ENCODE measurements at regions not wholly inside any gene's neighbourhood (a gene's known extent, or its start where the extent isn't known, plus 50 kb on each side); places are given as distances from the start of the nearest gene placed in this dataset.

DNA sequence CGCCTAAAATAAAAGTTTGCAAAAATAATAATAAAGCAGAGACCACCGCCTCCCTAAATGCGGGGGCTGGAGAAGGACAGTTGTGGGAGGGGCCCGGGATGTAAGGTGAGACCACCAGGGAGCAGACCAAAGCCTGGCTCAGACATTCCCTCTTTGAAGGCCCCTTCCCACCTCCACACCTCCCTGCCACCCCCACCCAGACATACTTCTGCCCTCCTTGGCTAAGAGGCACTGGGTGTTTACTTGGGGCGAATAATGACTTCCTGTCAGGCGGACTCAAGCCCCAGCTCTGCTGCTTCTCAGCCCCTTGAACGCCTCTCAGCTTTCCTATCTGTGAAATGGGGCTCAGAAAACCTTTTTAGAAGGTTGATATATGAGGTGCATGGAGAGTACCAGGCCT lies 58.8 kb upstream of the GGTA1 start:
- TF ChIP-seq CTCF (IDR thresholded peaks at IDR 0.05; ENCODE audit: low read depth, low read length), result no peak
- no peak for DNase-seq (ENCODE audit: low read depth in 2 of 2)
- no peak overlapping the region for H3K4me3 ChIP-seq (replicated peaks in 1 of 2; ENCODE audit: low read depth in 2 of 2, low read length in 2 of 2)

GRCh38 chr9:121559183-121559582 lies 59.5 kb upstream of the GGTA1 start:
- no peak overlapping the region for H3K4me3 ChIP-seq (replicated peaks in 1 of 2; ENCODE audit: low read depth in 2 of 2, low read length in 2 of 2)
- peak; percentile 38 to 71 for DNase-seq (ENCODE audit: low read depth in 2 of 2)
- TF ChIP-seq CTCF (IDR thresholded peaks at IDR 0.05; ENCODE audit: low read depth, low read length), result no peak

DNA sequence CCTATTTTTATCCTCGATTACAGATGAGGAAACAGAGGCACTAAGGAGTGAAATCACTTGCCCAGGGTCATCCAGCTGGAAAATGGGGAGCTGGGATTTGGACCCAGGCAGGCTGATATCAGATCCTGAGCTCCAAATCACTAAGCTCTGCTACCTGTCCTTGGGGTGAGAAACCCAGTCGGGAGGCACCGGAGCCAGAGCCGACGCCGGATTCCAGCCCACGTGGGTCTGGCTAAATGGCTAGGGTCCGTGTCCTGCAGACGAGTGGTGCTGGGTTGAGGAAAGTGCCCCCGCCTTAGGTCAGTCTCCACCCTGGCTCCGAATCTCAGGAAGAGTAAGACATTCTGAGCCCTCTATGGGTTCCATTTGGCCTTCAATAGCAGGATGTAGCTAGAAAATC lies 61.3 kb upstream of the GGTA1 start:
- no peak overlapping the region for H3K4me3 ChIP-seq (replicated peaks in 1 of 2; ENCODE audit: low read depth in 2 of 2, low read length in 2 of 2)
- no peak for DNase-seq (ENCODE audit: low read depth in 2 of 2)
- no peak for TF ChIP-seq CTCF (IDR thresholded peaks at IDR 0.05; ENCODE audit: low read depth, low read length)

DNA sequence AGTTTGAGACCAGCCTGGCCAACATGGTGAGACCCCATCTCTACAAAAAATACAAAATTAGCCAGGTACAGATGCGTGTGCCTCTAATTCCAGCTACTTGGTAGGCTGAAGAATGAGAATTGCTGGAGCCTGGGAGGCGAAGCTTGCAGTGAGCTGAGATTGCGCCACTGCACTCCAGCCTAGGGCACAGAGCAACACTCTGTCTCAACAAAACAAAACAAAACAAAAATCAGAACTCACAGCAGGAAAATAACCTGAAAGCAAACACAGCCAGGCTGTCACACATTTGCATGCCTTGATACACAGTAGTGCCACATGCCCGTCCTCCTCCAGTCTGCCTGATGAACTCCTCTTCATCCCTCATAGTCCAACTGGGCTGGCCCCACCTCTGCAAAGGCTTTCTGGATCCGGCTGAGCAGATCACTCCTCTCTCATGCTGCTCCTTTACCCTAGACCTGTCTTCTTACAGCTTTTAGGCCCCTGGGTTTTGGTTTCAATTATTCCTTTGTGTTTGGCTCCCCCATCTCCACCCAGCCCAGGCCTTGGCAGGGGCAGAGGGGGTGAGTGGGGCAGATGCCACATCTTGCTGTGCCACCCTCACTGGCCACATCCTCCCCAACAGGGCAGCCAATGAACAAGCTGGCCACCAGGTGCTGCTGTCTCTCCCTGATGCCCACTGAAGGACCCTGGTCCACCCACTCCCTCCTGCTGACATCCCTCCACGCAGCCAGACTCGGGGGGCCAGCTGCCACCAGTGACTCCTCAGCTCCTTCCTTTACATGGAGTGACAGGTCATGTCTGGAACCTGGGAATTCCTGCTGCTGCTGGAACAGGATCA lies 62.0 kb upstream of the GGTA1 start:
- DNase-seq (ENCODE audit: low read depth in 2 of 2), result peak in 1 of 2 donors; percentile 27
- TF ChIP-seq CTCF (IDR thresholded peaks at IDR 0.05; ENCODE audit: low read depth, low read length), result no peak
- H3K4me3 ChIP-seq (replicated peaks in 1 of 2; ENCODE audit: low read depth in 2 of 2, low read length in 2 of 2), result no peak overlapping the region

GRCh38 chr9:121562301-121562700 lies 62.7 kb upstream of the GGTA1 start:
- no peak overlapping the region for H3K4me3 ChIP-seq (replicated peaks in 1 of 2; ENCODE audit: low read depth in 2 of 2, low read length in 2 of 2)
- TF ChIP-seq CTCF (IDR thresholded peaks at IDR 0.05; ENCODE audit: low read depth, low read length), result no peak
- no peak for DNase-seq (ENCODE audit: low read depth in 2 of 2)

DNA sequence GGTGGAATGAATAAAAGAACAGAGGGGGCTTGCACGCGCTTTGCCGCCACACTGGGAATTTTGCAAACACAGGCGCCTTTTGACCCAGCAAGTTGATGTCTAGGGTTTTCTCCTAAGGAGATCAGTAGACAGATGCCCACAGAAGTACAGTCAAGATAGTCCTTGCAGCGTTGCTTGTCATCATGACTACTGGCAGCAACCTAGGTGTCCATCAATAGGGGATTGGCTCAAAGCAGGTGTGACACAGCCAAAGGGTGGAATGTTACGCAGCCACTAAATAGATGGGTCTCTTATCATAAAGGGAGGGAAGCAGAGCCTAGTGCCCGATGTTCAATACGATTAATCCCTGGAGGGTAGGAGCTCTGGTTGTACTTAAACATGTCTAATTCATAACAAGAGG lies 63.8 kb upstream of the GGTA1 start:
- TF ChIP-seq CTCF (IDR thresholded peaks at IDR 0.05; ENCODE audit: low read depth, low read length), result no peak
- H3K4me3 ChIP-seq (replicated peaks in 1 of 2; ENCODE audit: low read depth in 2 of 2, low read length in 2 of 2), result no peak overlapping the region
- no peak for DNase-seq (ENCODE audit: low read depth in 2 of 2)

Data from cardiac fibroblast (primary cell).